ENCODE measurements at regions not wholly inside any gene's neighbourhood (a gene's known extent, or its start where the extent isn't known, plus 50 kb on each side); places are given as distances from the start of the nearest gene placed in this dataset.
"Not testable (repeated sequence)": the region's sequence is repeated elsewhere in the genome, so short reads cannot be mapped to it uniquely, and the experiment has no call there.

GRCh38 chr1:4075436-4076225 is 175.6 kb upstream of the C1orf174 start:
- TF ChIP-seq, protein P1, sequence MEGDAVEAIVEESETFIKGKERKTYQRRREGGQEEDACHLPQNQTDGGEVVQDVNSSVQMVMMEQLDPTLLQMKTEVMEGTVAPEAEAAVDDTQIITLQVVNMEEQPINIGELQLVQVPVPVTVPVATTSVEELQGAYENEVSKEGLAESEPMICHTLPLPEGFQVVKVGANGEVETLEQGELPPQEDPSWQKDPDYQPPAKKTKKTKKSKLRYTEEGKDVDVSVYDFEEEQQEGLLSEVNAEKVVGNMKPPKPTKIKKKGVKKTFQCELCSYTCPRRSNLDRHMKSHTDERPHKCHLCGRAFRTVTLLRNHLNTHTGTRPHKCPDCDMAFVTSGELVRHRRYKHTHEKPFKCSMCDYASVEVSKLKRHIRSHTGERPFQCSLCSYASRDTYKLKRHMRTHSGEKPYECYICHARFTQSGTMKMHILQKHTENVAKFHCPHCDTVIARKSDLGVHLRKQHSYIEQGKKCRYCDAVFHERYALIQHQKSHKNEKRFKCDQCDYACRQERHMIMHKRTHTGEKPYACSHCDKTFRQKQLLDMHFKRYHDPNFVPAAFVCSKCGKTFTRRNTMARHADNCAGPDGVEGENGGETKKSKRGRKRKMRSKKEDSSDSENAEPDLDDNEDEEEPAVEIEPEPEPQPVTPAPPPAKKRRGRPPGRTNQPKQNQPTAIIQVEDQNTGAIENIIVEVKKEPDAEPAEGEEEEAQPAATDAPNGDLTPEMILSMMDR (conservative IDR thresholded peaks at IDR 0.05; ENCODE audit: low read depth, low read length), result no peak
- H3K4me3 ChIP-seq (ENCODE audit: low read length), result no peak overlapping the region
- DNase-seq (ENCODE audit: low read depth), result no peak

- no peak overlapping the region for H3K4me3 ChIP-seq (ENCODE audit: low read length)
- no peak for DNase-seq (ENCODE audit: low read depth)
- TF ChIP-seq, protein P1 (conservative IDR thresholded peaks at IDR 0.05; ENCODE audit: low read depth, low read length), result no peak
These were observed 176.3 kb upstream of the C1orf174 start for GRCh38 chr1:4076346-4076745.

GRCh38 chr1:4078091-4078962 is 178.3 kb upstream of the C1orf174 start:
- not testable (repeated sequence) for DNase-seq (ENCODE audit: low read depth); H3K4me3 ChIP-seq (ENCODE audit: low read length)

GRCh38 chr1:4079815-4080214 is 179.7 kb upstream of the C1orf174 start:
- DNase-seq (ENCODE audit: low read depth), result no peak
- H3K4me3 ChIP-seq (ENCODE audit: low read length), result no peak overlapping the region
- TF ChIP-seq, protein P1 (conservative IDR thresholded peaks at IDR 0.05; ENCODE audit: low read depth, low read length), result no peak

DNA sequence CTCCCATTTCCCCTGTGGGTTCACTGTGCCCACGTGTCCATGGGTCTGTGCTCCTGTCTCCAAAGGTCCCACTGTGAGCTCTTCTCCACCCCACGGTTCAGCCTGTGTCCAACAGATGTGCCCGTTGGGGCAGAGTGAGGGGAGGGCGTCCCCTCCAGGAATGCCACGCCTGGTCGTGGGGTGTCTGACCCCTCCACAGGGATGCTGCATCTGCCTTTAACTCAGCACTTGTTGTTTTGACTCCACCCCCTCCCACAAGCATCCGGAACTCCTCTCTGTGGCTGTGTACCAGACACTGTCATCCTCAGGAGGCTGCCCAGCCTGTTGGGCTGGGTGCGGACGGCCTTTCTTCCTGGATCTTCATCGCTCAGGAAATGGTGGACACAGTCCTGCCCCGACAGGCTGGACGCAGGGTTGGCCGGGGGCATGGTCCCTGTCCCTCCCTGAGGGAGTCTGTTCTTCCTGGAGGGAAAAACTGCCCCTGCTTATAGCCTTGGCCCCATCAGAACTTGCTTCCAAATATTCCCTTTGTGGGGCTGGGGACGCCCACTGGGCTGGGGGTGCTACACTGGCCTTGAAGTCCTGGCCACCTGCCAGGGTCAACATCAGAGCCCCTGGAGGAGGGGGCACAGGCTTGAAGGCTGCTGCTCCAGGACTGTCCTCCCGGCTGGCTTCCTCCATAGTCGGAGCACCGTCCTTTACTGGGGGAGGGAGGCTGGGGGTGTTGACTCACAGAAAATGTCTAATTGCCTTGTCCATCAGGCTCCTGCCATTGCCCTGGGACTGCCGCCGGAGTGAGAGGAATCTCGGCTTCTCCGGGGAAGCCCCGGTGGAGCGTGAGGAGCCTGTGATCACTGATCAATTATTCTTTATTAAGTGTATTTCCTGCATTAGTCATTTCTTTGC is 182.0 kb upstream of the C1orf174 start:
- H3K4me3 ChIP-seq (ENCODE audit: low read length), result no peak overlapping the region
- TF ChIP-seq, protein P1 (conservative IDR thresholded peaks at IDR 0.05; ENCODE audit: low read depth, low read length), result no peak
- no peak for DNase-seq (ENCODE audit: low read depth)

DNA sequence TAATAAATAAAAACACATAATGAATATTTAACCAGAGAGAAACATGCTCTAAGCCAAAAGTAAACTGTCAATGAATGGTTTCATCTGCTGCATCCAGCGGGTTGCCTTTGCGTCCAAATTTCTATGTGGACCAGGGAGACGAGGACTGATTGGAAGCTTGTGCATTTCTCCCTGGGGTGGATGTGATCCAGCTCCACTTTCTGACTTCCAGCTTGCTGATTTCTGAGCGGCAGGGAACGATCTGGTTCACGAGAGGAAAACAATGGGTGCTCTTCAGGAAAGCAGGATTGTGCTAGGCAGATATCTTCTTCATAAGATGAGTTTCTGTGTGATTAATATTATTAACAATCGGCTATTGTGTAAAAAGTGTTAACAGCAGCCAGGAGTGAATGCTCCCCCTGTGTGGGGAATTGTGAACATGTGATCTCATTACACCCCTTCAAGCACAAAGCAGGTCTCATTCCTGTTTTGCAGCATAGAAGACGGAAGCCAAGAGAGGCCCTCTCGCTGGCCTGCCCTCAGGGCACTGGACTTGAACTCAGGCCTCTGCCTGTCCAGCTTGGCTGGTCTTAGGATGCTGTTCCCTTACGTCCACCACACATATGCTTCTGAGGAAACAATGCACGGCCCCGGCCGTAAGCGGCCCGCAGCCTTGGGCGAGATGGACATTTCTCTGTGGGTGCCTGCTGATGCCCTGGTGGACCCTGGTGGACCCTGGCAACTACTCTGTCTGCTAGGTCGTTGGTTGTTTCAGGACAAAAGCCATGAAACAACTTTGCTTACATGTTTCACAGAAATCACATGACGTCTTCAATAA is 183.4 kb upstream of the C1orf174 start:
- no peak overlapping the region for H3K4me3 ChIP-seq (ENCODE audit: low read length)
- TF ChIP-seq, protein P1 (conservative IDR thresholded peaks at IDR 0.05; ENCODE audit: low read depth, low read length), result no peak
- DNase-seq (ENCODE audit: low read depth), result no peak
